ENCODE measurements at regions not wholly inside any gene's neighbourhood (a gene's known extent, or its start where the extent isn't known, plus 50 kb on each side); places are given as distances from the start of the nearest gene placed in this dataset.

DNA sequence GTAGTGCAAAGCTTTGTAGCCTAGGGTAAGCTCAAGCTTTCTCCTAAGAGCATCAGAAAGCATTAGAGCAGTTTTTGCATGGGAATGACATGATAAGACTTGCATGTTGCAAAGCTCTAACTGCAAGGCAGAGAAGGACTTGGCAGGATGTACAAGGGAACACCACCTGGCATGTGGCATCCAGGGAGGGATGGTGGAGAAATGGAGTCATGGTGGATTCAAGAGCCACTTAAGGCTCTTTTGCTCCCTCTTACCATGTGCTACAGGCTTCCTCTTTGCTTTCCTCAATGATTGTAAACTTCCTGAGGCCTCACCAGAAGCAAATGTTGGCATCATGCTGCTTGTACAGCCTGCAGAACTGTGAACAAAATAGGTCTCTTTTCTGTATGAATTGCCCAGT, 266.0 kb downstream of the GLI2 start:
- TF ChIP-seq TAF1 (IDR thresholded peaks at IDR 0.05; ENCODE audit: borderline replicate concordance, insufficient read depth, low read length) (no peak), POLR2AphosphoS5 (IDR thresholded peaks at IDR 0.05; ENCODE audit: low read depth, low read length) (no peak)
- TF ChIP-seq, protein P1, sequence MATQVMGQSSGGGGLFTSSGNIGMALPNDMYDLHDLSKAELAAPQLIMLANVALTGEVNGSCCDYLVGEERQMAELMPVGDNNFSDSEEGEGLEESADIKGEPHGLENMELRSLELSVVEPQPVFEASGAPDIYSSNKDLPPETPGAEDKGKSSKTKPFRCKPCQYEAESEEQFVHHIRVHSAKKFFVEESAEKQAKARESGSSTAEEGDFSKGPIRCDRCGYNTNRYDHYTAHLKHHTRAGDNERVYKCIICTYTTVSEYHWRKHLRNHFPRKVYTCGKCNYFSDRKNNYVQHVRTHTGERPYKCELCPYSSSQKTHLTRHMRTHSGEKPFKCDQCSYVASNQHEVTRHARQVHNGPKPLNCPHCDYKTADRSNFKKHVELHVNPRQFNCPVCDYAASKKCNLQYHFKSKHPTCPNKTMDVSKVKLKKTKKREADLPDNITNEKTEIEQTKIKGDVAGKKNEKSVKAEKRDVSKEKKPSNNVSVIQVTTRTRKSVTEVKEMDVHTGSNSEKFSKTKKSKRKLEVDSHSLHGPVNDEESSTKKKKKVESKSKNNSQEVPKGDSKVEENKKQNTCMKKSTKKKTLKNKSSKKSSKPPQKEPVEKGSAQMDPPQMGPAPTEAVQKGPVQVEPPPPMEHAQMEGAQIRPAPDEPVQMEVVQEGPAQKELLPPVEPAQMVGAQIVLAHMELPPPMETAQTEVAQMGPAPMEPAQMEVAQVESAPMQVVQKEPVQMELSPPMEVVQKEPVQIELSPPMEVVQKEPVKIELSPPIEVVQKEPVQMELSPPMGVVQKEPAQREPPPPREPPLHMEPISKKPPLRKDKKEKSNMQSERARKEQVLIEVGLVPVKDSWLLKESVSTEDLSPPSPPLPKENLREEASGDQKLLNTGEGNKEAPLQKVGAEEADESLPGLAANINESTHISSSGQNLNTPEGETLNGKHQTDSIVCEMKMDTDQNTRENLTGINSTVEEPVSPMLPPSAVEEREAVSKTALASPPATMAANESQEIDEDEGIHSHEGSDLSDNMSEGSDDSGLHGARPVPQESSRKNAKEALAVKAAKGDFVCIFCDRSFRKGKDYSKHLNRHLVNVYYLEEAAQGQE (IDR thresholded peaks at IDR 0.05; ENCODE audit: insufficient read depth in 1 of 2, low read depth in 2 of 2, low read length in 2 of 2), result no peak
